ENCODE measurements at regions not wholly inside any gene's neighbourhood (a gene's known extent, or its start where the extent isn't known, plus 50 kb on each side); places are given as distances from the start of the nearest gene placed in this dataset.
"Not testable (repeated sequence)": the region's sequence is repeated elsewhere in the genome, so short reads cannot be mapped to it uniquely, and the experiment has no call there.

GRCh38 chr13:81106348-81106747 is 765.4 kb upstream of the SPRY2 start:
- H3F3A ChIP-seq (ENCODE audit: insufficient read depth, low read length, poor library complexity, severe bottlenecking) = no peaks in the 10 kb centered on the region
- H3K9me2 ChIP-seq (ENCODE audit: insufficient read depth, low read length) = no peaks in the 10 kb centered on the region
- H3K79me2 ChIP-seq (replicated peaks; ENCODE audit: insufficient read depth, low read length) = no peaks in the 10 kb centered on the region
- H3K4me2 ChIP-seq (ENCODE audit: low read length) = no peak overlapping the region
- H3K4me3 ChIP-seq (ENCODE audit: low read length) = no peak overlapping the region
- H3K36me3 ChIP-seq (ENCODE audit: insufficient read depth, low read length) = no peaks in the 10 kb centered on the region
- H2AFZ ChIP-seq (ENCODE audit: low read depth, low read length) = no peak overlapping the region
- no peaks in the 10 kb centered on the region for H3K9me3 ChIP-seq (ENCODE audit: low read length)
- no peaks in the 10 kb centered on the region for H4K20me1 ChIP-seq (ENCODE audit: insufficient read depth)
- TF ChIP-seq RAD21 (conservative IDR thresholded peaks at IDR 0.05) (no peak), POLR2AphosphoS5 (IDR thresholded peaks at IDR 0.05) (no peak), TAF1 (IDR thresholded peaks at IDR 0.05; ENCODE audit: low read depth) (no peak), SMC3 (conservative IDR thresholded peaks at IDR 0.05; ENCODE audit: poor library complexity) (no peak), CTCF (IDR thresholded peaks at IDR 0.05; ENCODE audit: poor library complexity, severe bottlenecking) (no peak), EZH2 (IDR thresholded peaks at IDR 0.05; ENCODE audit: borderline replicate concordance, insufficient read depth, low read length, poor library complexity, severe bottlenecking) (no peak), MXI1 (conservative IDR thresholded peaks at IDR 0.05; ENCODE audit: poor library complexity, severe bottlenecking) (no peak), EP300 (conservative IDR thresholded peaks at IDR 0.05; ENCODE audit: poor library complexity, severe bottlenecking) (no peak), REST (IDR thresholded peaks at IDR 0.05; ENCODE audit: borderline replicate concordance) (no peak)
- H3K27me3 ChIP-seq (ENCODE audit: insufficient read depth, low read depth, low read length) = no peaks in the 10 kb centered on the region
- H3K27ac ChIP-seq (ENCODE audit: low read length) = no peak overlapping the region
- H3K9ac ChIP-seq (ENCODE audit: low read length) = no peak overlapping the region

- Histone ChIP-seq H3K9me2 (ENCODE audit: insufficient read depth, low read length) (no peaks in the 10 kb centered on the region), H2AFZ (ENCODE audit: low read depth, low read length) (no peak overlapping the region), H3K27ac (ENCODE audit: low read length) (no peak overlapping the region), H3K79me2 (replicated peaks; ENCODE audit: insufficient read depth, low read length) (no peaks in the 10 kb centered on the region), H3K4me2 (ENCODE audit: low read length) (no peak overlapping the region), H3K9ac (ENCODE audit: low read length) (no peak overlapping the region), H3K36me3 (ENCODE audit: insufficient read depth, low read length) (no peaks in the 10 kb centered on the region), H3F3A (ENCODE audit: insufficient read depth, low read length, poor library complexity, severe bottlenecking) (no peaks in the 10 kb centered on the region), H3K4me3 (ENCODE audit: low read length) (no peak overlapping the region), H3K9me3 (ENCODE audit: low read length) (no peaks in the 10 kb centered on the region), H4K20me1 (ENCODE audit: insufficient read depth) (no peaks in the 10 kb centered on the region), H3K27me3 (ENCODE audit: insufficient read depth, low read depth, low read length) (no peaks in the 10 kb centered on the region)
- TF ChIP-seq EZH2 (IDR thresholded peaks at IDR 0.05; ENCODE audit: borderline replicate concordance, insufficient read depth, low read length, poor library complexity, severe bottlenecking) (no peak), CTCF (IDR thresholded peaks at IDR 0.05; ENCODE audit: poor library complexity, severe bottlenecking) (no peak), EP300 (conservative IDR thresholded peaks at IDR 0.05; ENCODE audit: poor library complexity, severe bottlenecking) (peak; percentile 79)
Measured at GRCh38 chr13:81104035-81104715, 763.2 kb upstream of the SPRY2 start.

GRCh38 chr13:81102066-81102465 is 761.1 kb upstream of the SPRY2 start:
- H3K27me3 ChIP-seq (ENCODE audit: insufficient read depth, low read depth, low read length); H3K9me3 ChIP-seq (ENCODE audit: low read length); H4K20me1 ChIP-seq (ENCODE audit: insufficient read depth); H3K4me2 ChIP-seq (ENCODE audit: low read length); H3K36me3 ChIP-seq (ENCODE audit: insufficient read depth, low read length); H3K9me2 ChIP-seq (ENCODE audit: insufficient read depth, low read length); H3F3A ChIP-seq (ENCODE audit: insufficient read depth, low read length, poor library complexity, severe bottlenecking); H3K4me3 ChIP-seq (ENCODE audit: low read length); H3K9ac ChIP-seq (ENCODE audit: low read length); H2AFZ ChIP-seq (ENCODE audit: low read depth, low read length); H3K79me2 ChIP-seq (replicated peaks; ENCODE audit: insufficient read depth, low read length); H3K27ac ChIP-seq (ENCODE audit: low read length): not testable (repeated sequence)
